GM12878 (cell line): ENCODE measurements at regions not wholly inside any gene's neighbourhood (a gene's known extent, or its start where the extent isn't known, plus 50 kb on each side); places are given as distances from the start of the nearest gene placed in this dataset.

Source experiments
- ATAC-seq: fragments of 200-7000 bp; cut with Tn5 transposase; 3 replicates; pipeline ENCODE4 v1.9.1; 2020; ENCODE audit warnings: mild to moderate bottlenecking, moderate library complexity
- BruUV-seq: library from RNA; stranded (reverse); fragments of 400-500 nt; replicated peaks from 2 replicates; lab custom pipeline; 2021; lab: Mats Ljungman, UMichigan
- CTCF ChIA-PET: fragments of 300-600 bp; sonication (Branson Sonifier 250); formaldehyde crosslinking; extraction: SDS; loops from one replicate; lab custom pipeline; 2021; ENCODE audit warnings: inconsistent platforms; lab: Yijun Ruan, JAX
- POLR2A ChIA-PET: fragments of 350-600 bp; formaldehyde crosslinking; extraction: SDS; loops from one replicate; lab custom pipeline; 2021; ENCODE audit warnings: inconsistent platforms; lab: Charles Lee
- RAD21 ChIA-PET: fragments of 300-600 bp; sonication (Branson Sonifier 250); formaldehyde crosslinking; loops from one replicate; lab custom pipeline; 2023; ENCODE audit warnings: antibody characterized with exemption; ENCODE audit not compliant: unreplicated experiment; lab: Charles Lee
- SMC1A ChIA-PET: fragments of 300-600 bp; sonication (Branson Sonifier 250); formaldehyde crosslinking; loops from one replicate; lab custom pipeline; 2023; ENCODE audit not compliant: unreplicated experiment, uncharacterized antibody; lab: Charles Lee
- DNase-seq: peaks from one replicate; pipeline ENCODE4 v3.0.0-alpha.2; 2011; ENCODE audit warnings: low read depth, low spot score
- FAIRE-seq: peaks from 3 replicates; lab custom pipeline; 2011; peaks lifted over from hg19 to GRCh38; lab: Jason Lieb, UNC
- H2AFZ ChIP-seq: 2 replicates; pipeline ENCODE4 v1.6.0; 2011; ENCODE audit warnings: low read depth, low read length, control low read depth; ENCODE audit not compliant: control insufficient read depth
- H3K27ac ChIP-seq: 2 replicates; pipeline ENCODE4 v1.5.1; 2011; ENCODE audit warnings: control low read depth; ENCODE audit not compliant: control insufficient read depth, insufficient read depth
- H3K27me3 ChIP-seq, 2 experiments: replicated peaks in 1 of 2; 2 replicates each; pipeline versions ENCODE4 v1.6.0 to v1.6.1; 2011; ENCODE audit warnings: low read length in 1 of 2; ENCODE audit not compliant: control insufficient read depth in 2 of 2, insufficient read depth in 2 of 2
- H3K36me3 ChIP-seq, 2 experiments: 2 replicates each; pipeline ENCODE4 v1.5.1; 2011; ENCODE audit warnings: low read length in 1 of 2; ENCODE audit not compliant: control insufficient read depth in 2 of 2, insufficient read depth in 2 of 2
- H3K4me1 ChIP-seq: 2 replicates; pipeline ENCODE4 v1.6.1; 2011; ENCODE audit warnings: mild to moderate bottlenecking, low read length, moderate library complexity, mixed read lengths; ENCODE audit not compliant: control insufficient read depth, insufficient read depth
- H3K4me2 ChIP-seq: 2 replicates; pipeline ENCODE4 v1.6.0; 2011; ENCODE audit warnings: control low read depth; ENCODE audit not compliant: control insufficient read depth, insufficient read depth
- H3K4me3 ChIP-seq: fragments of 200-600 bp; sonication (generic); 2 replicates; pipeline ENCODE4 v1.5.1; 2016
- H3K79me2 ChIP-seq: 2 replicates; pipeline ENCODE4 v1.6.0; 2011; ENCODE audit warnings: low read length; ENCODE audit not compliant: control insufficient read depth, insufficient read depth
- H3K9ac ChIP-seq: 2 replicates; pipeline ENCODE4 v1.8.0; 2011; ENCODE audit warnings: low read length, control low read depth, mixed read lengths; ENCODE audit not compliant: control insufficient read depth, insufficient read depth
- H3K9me3 ChIP-seq: replicated peaks from 3 replicates; pipeline ENCODE4 v1.5.1; 2011; ENCODE audit warnings: mild to moderate bottlenecking, low read length; ENCODE audit not compliant: control insufficient read depth, insufficient read depth
- H4K20me1 ChIP-seq: 2 replicates; pipeline ENCODE4 v1.6.0; 2011; ENCODE audit not compliant: control insufficient read depth, insufficient read depth
- E2F8 ChIP-seq: fragments of 450-650 bp; IDR thresholded peaks from 2 replicates; pipeline ENCODE4 v1.6.1; 2018; ENCODE audit warnings: mild to moderate bottlenecking, low read depth, moderate library complexity; ENCODE audit not compliant: partially characterized antibody
- HCFC1 ChIP-seq: fragments of 150-350 bp; IDR thresholded peaks from 2 replicates; pipeline ENCODE4 v1.6.1; 2014; ENCODE audit warnings: low read length
- IKZF2 ChIP-seq, 2 experiments: fragments of 450-650 bp; IDR thresholded peaks; 2 replicates each; pipeline ENCODE4 v1.6.1; 2017; ENCODE audit warnings: mild to moderate bottlenecking in 2 of 2, moderate library complexity in 2 of 2
- NBN ChIP-seq: fragments of 450-650 bp; IDR thresholded peaks from 2 replicates; pipeline ENCODE4 v1.6.1; 2016
- NFYA ChIP-seq: IDR thresholded peaks from 2 replicates; pipeline ENCODE4 v1.6.1; 2011; ENCODE audit warnings: low read depth, mild to moderate bottlenecking, low read length, improper control_type of control experiment, borderline replicate concordance
- POLR2AphosphoS5 ChIP-seq: IDR thresholded peaks from 2 replicates; pipeline ENCODE4 v1.6.1; 2011; ENCODE audit warnings: mild to moderate bottlenecking, low read length, inconsistent platforms
- RCOR1 ChIP-seq: conservative IDR thresholded peaks from 2 replicates; pipeline ENCODE4 v1.6.1; 2012; ENCODE audit warnings: low read depth, low read length, improper control_type of control experiment
- RFX5 ChIP-seq: IDR thresholded peaks from 2 replicates; pipeline ENCODE4 v1.6.1; 2011; ENCODE audit warnings: low read depth, low read length, improper control_type of control experiment
- SKIL ChIP-seq: fragments of 450-650 bp; IDR thresholded peaks from 2 replicates; pipeline ENCODE4 v1.6.1; 2017; ENCODE audit warnings: mild to moderate bottlenecking, low read depth, inconsistent platforms; ENCODE audit not compliant: poor library complexity, severe bottlenecking
- ZBTB11 ChIP-seq: fragments of 450-650 bp; formaldehyde crosslinking; IDR thresholded peaks from 2 replicates; pipeline ENCODE4 v1.5.0; 2022; ENCODE audit warnings: mild to moderate bottlenecking, missing genetic modification characterization
- WGBS: methylation state at CpG from one replicate; pipeline ENCODE4 v1.1.6; 2016; ENCODE audit warnings: low lambda C conversion rate; ENCODE audit not compliant: insufficient replicate concordance, insufficient coverage; ENCODE audit errors: missing lambda C conversion rate; 5-methylcytosine and 5-hydroxymethylcytosine counted together
- in situ Hi-C: fragments of 300-500 bp; cut with MboI; formaldehyde crosslinking; loops from 9 replicates; pipeline ENCODE4 v1.14.3; 2018; ENCODE audit warnings: mixed read lengths
- intact Hi-C: fragments of 100-400 bp; cut with micrococcal nuclease; formaldehyde crosslinking; loops from one replicate; pipeline ENCODE4 v1.14.2; 2022; ENCODE audit not compliant: unreplicated experiment
- TF ChIP-seq, protein P1 (sequence below): IDR thresholded peaks from 2 replicates; pipeline ENCODE4 v1.6.1; 2012; ENCODE audit warnings: low read depth, low read length, improper control_type of control experiment

DNA sequence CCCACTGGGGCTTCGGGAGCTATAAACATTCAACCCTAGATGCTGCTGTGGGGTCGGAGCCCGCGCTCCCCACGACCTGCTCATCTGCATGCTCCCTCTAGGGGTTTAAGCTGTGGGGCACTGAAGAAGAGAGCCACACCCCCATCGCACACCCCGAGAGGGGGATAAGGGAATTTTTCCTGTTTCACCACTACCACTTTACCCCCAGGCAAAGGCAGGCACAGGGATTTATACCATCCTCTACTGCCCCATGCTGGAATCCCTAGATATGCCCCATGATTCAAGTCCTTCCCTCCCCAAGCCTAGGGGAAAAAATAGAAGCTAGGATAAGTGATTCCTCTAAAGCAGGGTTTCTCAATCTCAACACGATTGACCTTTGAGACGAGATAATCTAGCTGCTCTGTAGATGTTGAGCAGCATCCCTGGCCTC, 59.9 kb upstream of the CCDC60 start:
- ATAC-seq (no peak), FAIRE-seq (no peak), DNase-seq (no peak)
- H3K4me1 ChIP-seq: no peaks in the 10 kb centered on the region
- no peaks in the 10 kb centered on the region for H3K79me2 ChIP-seq
- in situ Hi-C loops: no loop called here
- H3K9me3 ChIP-seq: no peaks in the 10 kb centered on the region; the same call in 2 of the 3 replicates
- intact Hi-C loops: no loop called here
- CTCF ChIA-PET: interaction anchor here (0.6 to 1.5 kb wide), 2 partner anchors 19 to 170 kb away, joined by 3 read pairs; no protein-coding TSS in a partner anchor
- H3K27me3 ChIP-seq: no peaks in the 10 kb centered on the region; a peak in 1 of 4 replicates
- POLR2A ChIA-PET: no interaction called here
- BruUV-seq: no TSS peak
- 39% methylated on average over 9 of the region's 9 CpGs for WGBS
- H3K4me2 ChIP-seq: no peak overlapping the region
- SMC1A ChIA-PET: no interaction called here
- H3K9ac ChIP-seq: no peak overlapping the region
- RAD21 ChIA-PET: no interaction called here
- no peaks in the 10 kb centered on the region for H4K20me1 ChIP-seq
- no peak overlapping the region for H3K4me3 ChIP-seq
- no peak overlapping the region for H3K27ac ChIP-seq
- no peak for TF ChIP-seq HCFC1
- TF ChIP-seq NBN: no peak
- TF ChIP-seq IKZF2 (IDR thresholded peaks at IDR 0.05): no peak
- no peak for TF ChIP-seq NFYA
- no peak for TF ChIP-seq E2F8
- TF ChIP-seq, protein P1, sequence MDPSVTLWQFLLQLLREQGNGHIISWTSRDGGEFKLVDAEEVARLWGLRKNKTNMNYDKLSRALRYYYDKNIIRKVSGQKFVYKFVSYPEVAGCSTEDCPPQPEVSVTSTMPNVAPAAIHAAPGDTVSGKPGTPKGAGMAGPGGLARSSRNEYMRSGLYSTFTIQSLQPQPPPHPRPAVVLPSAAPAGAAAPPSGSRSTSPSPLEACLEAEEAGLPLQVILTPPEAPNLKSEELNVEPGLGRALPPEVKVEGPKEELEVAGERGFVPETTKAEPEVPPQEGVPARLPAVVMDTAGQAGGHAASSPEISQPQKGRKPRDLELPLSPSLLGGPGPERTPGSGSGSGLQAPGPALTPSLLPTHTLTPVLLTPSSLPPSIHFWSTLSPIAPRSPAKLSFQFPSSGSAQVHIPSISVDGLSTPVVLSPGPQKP: no peak
- no peak for TF ChIP-seq RFX5
- no peak for TF ChIP-seq POLR2AphosphoS5
- TF ChIP-seq ZBTB11 (CRISPR knock-in tag): no peak
- no peak for TF ChIP-seq RCOR1
- TF ChIP-seq SKIL: no peak
- H2AFZ ChIP-seq: no peak overlapping the region
- H3K36me3 ChIP-seq: no peaks in the 10 kb centered on the region
